ENCODE measurements at regions not wholly inside any gene's neighbourhood (a gene's known extent, or its start where the extent isn't known, plus 50 kb on each side); places are given as distances from the start of the nearest gene placed in this dataset.

DNA sequence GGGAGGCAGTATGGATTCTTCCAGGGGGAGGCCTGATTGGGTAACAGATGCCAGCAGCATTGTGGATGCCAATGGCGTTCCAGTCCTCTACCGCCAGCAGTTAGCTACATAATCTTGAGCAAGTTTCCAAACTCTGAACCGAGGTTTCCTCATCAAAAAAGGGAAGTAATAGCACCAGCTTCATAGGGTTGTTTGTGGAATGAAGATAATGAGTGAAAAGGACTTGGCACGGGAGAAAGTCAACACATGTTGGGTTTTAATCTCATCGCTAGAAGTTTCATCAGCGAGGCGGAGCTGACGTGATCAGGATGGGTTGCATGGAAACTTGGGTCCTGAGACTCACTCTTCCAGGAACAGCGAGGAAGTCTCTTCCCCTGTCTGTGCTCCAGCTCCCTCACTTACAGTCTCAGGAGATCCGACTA is 266.7 kb downstream of the SH3BP4 start:
- DNase-seq (ENCODE audit: low read depth, low spot score), result no peak
- no TSS peak for BruUV-seq (replicated peaks)
- Histone ChIP-seq H3K4me3 (replicated peaks in 1 of 3; ENCODE audit: insufficient read depth in 1 of 3, low read depth in 1 of 3, low read length in 3 of 3) (no peak overlapping the region), H3K79me2 (ENCODE audit: control insufficient read depth, insufficient read depth, low read length) (no peaks in the 10 kb centered on the region), H3K9me1 (replicated peaks; ENCODE audit: control insufficient read depth, extremely low read depth, insufficient read depth, low read length) (no peaks in the 10 kb centered on the region), H3K9ac (replicated peaks; ENCODE audit: extremely low read depth, insufficient read depth, low read length) (no peak overlapping the region), H3K9me3 (replicated peaks; ENCODE audit: control insufficient read depth, insufficient read depth, low read length) (no peaks in the 10 kb centered on the region), H3K4me1 (ENCODE audit: control insufficient read depth, extremely low read depth, insufficient read depth, low read length) (no peaks in the 10 kb centered on the region), H3K27ac (ENCODE audit: insufficient read depth, low read depth, low read length) (no peak overlapping the region), H3K4me2 (ENCODE audit: insufficient read depth, low read length) (no peak overlapping the region), H3K27me3 (ENCODE audit: control insufficient read depth in 2 of 2, insufficient read depth in 2 of 2, low read length in 2 of 2) (no peaks in the 10 kb centered on the region), H2AFZ (ENCODE audit: low read depth, low read length) (no peak overlapping the region), H3K36me3 (ENCODE audit: control insufficient read depth in 2 of 2, extremely low read depth in 1 of 2, insufficient read depth in 2 of 2, low read length in 2 of 2) (no peaks in the 10 kb centered on the region), H4K20me1 (replicated peaks; ENCODE audit: control insufficient read depth, extremely low read depth, insufficient read depth, low read length) (no peaks in the 10 kb centered on the region)
- TF ChIP-seq POLR2AphosphoS5 (IDR thresholded peaks at IDR 0.05; ENCODE audit: insufficient read depth, low read depth, low read length) (no peak), GATA2 (IDR thresholded peaks at IDR 0.05; ENCODE audit: insufficient read depth, insufficient read length, low read depth, low read length) (no peak), FOS (IDR thresholded peaks at IDR 0.05; ENCODE audit: borderline replicate concordance, insufficient read depth, low read length) (no peak), POLR2A (IDR thresholded peaks at IDR 0.05; ENCODE audit: low read depth, low read length) (no peak)
- TF ChIP-seq, protein P1, sequence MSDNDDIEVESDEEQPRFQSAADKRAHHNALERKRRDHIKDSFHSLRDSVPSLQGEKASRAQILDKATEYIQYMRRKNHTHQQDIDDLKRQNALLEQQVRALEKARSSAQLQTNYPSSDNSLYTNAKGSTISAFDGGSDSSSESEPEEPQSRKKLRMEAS (IDR thresholded peaks at IDR 0.05; ENCODE audit: insufficient read depth, insufficient read length), result no peak
- TF ChIP-seq, protein P2, sequence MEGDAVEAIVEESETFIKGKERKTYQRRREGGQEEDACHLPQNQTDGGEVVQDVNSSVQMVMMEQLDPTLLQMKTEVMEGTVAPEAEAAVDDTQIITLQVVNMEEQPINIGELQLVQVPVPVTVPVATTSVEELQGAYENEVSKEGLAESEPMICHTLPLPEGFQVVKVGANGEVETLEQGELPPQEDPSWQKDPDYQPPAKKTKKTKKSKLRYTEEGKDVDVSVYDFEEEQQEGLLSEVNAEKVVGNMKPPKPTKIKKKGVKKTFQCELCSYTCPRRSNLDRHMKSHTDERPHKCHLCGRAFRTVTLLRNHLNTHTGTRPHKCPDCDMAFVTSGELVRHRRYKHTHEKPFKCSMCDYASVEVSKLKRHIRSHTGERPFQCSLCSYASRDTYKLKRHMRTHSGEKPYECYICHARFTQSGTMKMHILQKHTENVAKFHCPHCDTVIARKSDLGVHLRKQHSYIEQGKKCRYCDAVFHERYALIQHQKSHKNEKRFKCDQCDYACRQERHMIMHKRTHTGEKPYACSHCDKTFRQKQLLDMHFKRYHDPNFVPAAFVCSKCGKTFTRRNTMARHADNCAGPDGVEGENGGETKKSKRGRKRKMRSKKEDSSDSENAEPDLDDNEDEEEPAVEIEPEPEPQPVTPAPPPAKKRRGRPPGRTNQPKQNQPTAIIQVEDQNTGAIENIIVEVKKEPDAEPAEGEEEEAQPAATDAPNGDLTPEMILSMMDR (IDR thresholded peaks at IDR 0.05; ENCODE audit: extremely low read depth in 1 of 2, insufficient read depth in 1 of 2, low read depth in 1 of 2, low read length in 2 of 2), result no peak
- dilution Hi-C loops (cut with MboI; ENCODE audit: extremely low pct_ligation_motif_present, low sequenced_read_pairs), result no loop called here
- intact Hi-C loops (cut with micrococcal nuclease), result no loop called here
- ChIA-PET POLR2A (no interaction called here), CTCF (interaction anchor here (0.8 to 1.3 kb wide), 3 partner anchors 377 to 673 kb away, joined by 3 read pairs; no protein-coding TSS in a partner anchor)
- FAIRE-seq, result no peak

- no peaks in the 10 kb centered on the region for H4K20me1 ChIP-seq (replicated peaks; ENCODE audit: control insufficient read depth, extremely low read depth, insufficient read depth, low read length)
- intact Hi-C loops (cut with micrococcal nuclease) (no loop called here), dilution Hi-C loops (cut with MboI; ENCODE audit: extremely low pct_ligation_motif_present, low sequenced_read_pairs) (no loop called here)
- no peaks in the 10 kb centered on the region for H3K36me3 ChIP-seq (ENCODE audit: control insufficient read depth in 2 of 2, extremely low read depth in 1 of 2, insufficient read depth in 2 of 2, low read length in 2 of 2)
- no peak for DNase-seq (ENCODE audit: low read depth, low spot score)
- ChIA-PET POLR2A (no interaction called here), CTCF (interaction anchor here (0.8 to 1.3 kb wide), 3 partner anchors 376 to 674 kb away, joined by 3 read pairs; no protein-coding TSS in a partner anchor)
- no peak for FAIRE-seq
- H3K4me1 ChIP-seq (ENCODE audit: control insufficient read depth, extremely low read depth, insufficient read depth, low read length), result no peaks in the 10 kb centered on the region
- H3K4me3 ChIP-seq (replicated peaks in 1 of 3; ENCODE audit: insufficient read depth in 1 of 3, low read depth in 1 of 3, low read length in 3 of 3), result no peak overlapping the region
- H3K4me2 ChIP-seq (ENCODE audit: insufficient read depth, low read length), result no peak overlapping the region
- no peak overlapping the region for H3K27ac ChIP-seq (ENCODE audit: insufficient read depth, low read depth, low read length)
- TF ChIP-seq FOS (IDR thresholded peaks at IDR 0.05; ENCODE audit: borderline replicate concordance, insufficient read depth, low read length) (no peak), JUN (IDR thresholded peaks at IDR 0.05; ENCODE audit: borderline replicate concordance, insufficient read depth, insufficient read length, low read depth) (no peak), POLR2AphosphoS5 (IDR thresholded peaks at IDR 0.05; ENCODE audit: insufficient read depth, low read depth, low read length) (no peak), MYC (IDR thresholded peaks at IDR 0.05; ENCODE audit: low read depth, low read length) (no peak)
- TF ChIP-seq, protein P2 (IDR thresholded peaks at IDR 0.05; ENCODE audit: extremely low read depth in 1 of 2, insufficient read depth in 1 of 2, low read depth in 1 of 2, low read length in 2 of 2), result no peak
- TF ChIP-seq, protein P1 (IDR thresholded peaks at IDR 0.05; ENCODE audit: insufficient read depth, insufficient read length), result no peak
- no peak overlapping the region for H2AFZ ChIP-seq (ENCODE audit: low read depth, low read length)
- BruUV-seq (replicated peaks), result no TSS peak
- no peaks in the 10 kb centered on the region for H3K9me3 ChIP-seq (replicated peaks; ENCODE audit: control insufficient read depth, insufficient read depth, low read length)
- no peaks in the 10 kb centered on the region for H3K27me3 ChIP-seq (ENCODE audit: control insufficient read depth in 2 of 2, insufficient read depth in 2 of 2, low read length in 2 of 2)
- no peaks in the 10 kb centered on the region for H3K9me1 ChIP-seq (replicated peaks; ENCODE audit: control insufficient read depth, extremely low read depth, insufficient read depth, low read length)
- no peak overlapping the region for H3K9ac ChIP-seq (replicated peaks; ENCODE audit: extremely low read depth, insufficient read depth, low read length)
- no peaks in the 10 kb centered on the region for H3K79me2 ChIP-seq (ENCODE audit: control insufficient read depth, insufficient read depth, low read length)
Observed at GRCh38 chr2:235219048-235219447, 267.2 kb downstream of the SH3BP4 start.
